IPS DF 19.7 (cell line): ENCODE measurements at regions not wholly inside any gene's neighbourhood (a gene's known extent, or its start where the extent isn't known, plus 50 kb on each side); places are given as distances from the start of the nearest gene placed in this dataset.

Source experiments
- DNase-seq: peaks from one replicate; pipeline ENCODE4 v3.0.0-alpha.2; 2013; ENCODE audit warnings: low read depth, low spot score

- DNase-seq, result no peak
These were observed 354.6 kb downstream of the ZSWIM6 start for GRCh38 chr5:61686491-61687257.

GRCh38 chr5:61687371-61687770, 355.3 kb downstream of the ZSWIM6 start:
- no peak for DNase-seq

- DNase-seq, result no peak
These were observed 357.2 kb downstream of the ZSWIM6 start for GRCh38 chr5:61689153-61689846.

DNA sequence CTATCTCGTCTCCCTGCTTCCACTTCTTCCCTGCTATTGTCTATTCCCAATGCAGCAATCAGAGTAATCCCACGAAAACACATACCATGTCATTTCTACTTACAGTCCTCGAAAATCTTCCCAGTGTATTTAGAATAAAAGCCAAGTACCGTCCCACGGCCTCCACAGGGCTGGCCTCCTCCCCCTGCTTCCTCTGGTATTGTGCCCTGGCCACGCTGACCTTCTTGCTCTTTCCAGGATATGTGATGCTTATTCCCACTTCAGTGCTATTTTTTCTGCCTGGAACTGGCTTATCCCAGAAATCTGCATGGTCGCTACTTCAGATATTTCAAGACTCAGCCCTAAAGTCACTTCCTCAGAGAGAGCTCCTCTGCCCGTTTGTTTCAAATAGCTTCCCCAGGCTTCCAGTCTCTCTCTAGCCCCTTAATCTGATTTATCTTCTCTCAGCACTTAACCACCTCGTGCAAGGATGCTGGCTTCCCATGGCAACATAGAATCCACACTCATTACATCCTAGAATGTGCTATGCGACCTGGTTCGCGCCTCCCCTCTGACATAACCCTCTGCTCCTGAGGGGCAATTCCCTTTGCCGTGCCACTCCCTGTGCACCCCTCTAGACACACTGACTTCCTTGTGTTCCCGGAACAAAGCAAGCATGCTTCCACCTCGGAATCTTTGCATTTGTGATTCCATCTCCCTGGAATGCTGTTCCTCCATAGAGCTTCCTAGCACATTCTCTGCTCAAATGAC, 365.9 kb downstream of the ZSWIM6 start:
- DNase-seq, result no peak

DNA sequence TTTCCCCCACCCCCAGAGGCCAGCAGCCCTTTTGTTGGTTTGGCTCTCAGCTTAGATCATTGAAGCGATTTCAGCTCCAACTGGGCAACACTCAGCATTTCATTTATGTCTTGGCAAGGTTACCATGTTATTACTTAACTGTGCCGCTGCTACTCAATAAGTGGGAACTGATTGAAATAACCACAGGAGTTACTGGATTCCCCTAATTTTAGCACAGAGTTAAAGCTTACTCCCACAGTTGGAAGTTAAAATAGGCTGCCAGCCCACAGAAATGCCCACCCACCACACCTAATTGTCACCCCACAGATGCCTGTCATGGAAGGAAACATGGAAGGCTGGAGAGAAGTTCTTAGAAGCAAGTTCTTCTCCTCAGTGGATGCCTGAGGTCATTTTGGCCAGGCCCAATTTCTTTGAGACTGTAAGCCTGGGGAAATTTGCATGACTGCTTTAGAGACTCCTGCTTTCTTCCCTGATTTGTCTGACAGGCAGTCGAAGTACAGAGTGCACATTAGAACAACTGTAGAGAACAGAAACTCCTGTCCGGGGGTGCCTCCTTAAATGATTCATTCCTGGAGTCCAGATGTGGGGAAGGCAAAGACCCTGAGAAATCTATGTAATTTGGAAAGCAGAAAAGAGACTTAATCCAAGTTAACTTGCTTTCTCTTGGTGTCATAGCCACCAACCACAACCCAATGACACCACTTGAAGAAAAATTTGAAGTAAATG, 370.0 kb downstream of the ZSWIM6 start:
- no peak for DNase-seq

- DNase-seq, result no peak
These were observed 370.7 kb downstream of the ZSWIM6 start for GRCh38 chr5:61702784-61703183.

DNA sequence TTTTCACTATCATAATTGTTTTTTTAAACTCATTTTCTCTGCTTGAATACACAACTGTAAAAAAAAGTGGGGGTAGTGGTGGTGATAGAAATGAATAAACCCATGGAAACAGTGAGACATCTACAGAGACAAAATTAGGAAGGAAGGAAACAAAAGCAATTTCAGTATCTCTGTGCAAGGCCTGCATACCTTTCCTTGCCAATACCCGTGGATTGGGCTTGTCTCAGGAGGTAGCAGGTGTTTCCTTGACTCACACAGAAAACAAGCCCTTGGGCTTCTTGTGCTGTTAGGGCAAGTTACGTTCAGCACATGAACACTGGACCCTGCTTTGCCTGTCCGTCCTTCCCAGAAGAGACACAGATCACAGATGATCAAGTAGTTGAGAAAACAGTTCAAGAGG, 372.2 kb downstream of the ZSWIM6 start:
- DNase-seq, result no peak

DNA sequence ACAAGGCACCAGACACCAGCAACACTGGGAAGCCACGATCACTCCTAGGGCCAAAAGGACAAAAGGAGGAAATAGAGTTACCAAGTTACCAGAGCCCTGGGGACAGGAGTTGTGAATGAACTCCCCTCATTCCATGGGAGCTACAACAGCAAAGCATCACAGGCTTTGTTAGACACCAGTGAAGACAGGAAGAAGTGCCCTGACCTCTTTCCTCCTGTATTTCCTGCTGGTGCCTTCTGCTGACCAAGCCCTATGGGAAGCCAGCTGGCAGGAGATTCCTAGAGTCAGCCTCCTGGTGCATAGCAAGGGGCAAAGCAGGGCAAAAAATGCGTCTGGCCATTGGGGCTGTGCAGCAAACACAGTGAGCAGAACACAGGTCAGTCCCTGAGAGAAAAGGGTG, 374.7 kb downstream of the ZSWIM6 start:
- no peak for DNase-seq

GRCh38 chr5:61719124-61719523, 387.1 kb downstream of the ZSWIM6 start:
- DNase-seq, result no peak

GRCh38 chr5:61720829-61721228, 388.8 kb downstream of the ZSWIM6 start:
- no peak for DNase-seq

DNA sequence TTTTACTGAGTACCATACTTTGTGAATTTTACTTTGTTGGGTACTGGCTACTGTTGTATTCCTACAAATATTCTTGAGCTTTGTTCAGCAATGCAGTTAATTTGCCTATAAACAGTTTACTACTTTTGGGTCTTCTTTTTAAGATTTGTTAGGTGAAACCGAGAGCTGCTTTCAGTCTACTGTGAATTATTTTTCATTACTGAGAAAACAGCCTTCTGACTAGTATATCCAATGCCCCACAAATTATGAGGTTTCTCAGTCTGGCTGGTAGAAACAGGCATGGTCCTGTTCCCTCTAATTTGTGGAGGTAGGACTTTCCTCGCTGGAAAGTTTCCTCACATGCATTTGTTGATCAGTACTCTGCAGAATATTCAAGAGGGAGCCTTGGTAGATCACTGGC, 392.0 kb downstream of the ZSWIM6 start:
- DNase-seq, result no peak

GRCh38 chr5:61728287-61728686, 396.2 kb downstream of the ZSWIM6 start:
- DNase-seq, result no peak

DNA sequence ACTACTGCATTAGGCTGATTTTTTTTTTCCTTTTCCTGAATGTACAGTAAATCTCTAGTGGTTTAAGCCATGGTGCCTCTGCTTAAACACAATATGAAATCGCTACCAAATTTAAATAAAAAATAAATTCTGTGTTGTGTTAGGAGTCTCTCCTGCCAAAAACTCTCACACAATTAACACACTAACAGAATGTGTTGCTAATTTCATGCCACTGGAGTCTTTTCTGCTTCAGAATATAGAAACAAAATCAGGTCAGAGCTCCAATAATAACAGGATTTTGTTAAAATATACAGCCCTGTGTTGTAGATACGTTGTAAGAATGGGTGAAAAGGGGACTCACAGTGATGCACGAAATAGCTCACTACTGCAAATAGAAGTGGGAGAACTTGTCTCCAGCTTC, 398.8 kb downstream of the ZSWIM6 start:
- no peak for DNase-seq

DNA sequence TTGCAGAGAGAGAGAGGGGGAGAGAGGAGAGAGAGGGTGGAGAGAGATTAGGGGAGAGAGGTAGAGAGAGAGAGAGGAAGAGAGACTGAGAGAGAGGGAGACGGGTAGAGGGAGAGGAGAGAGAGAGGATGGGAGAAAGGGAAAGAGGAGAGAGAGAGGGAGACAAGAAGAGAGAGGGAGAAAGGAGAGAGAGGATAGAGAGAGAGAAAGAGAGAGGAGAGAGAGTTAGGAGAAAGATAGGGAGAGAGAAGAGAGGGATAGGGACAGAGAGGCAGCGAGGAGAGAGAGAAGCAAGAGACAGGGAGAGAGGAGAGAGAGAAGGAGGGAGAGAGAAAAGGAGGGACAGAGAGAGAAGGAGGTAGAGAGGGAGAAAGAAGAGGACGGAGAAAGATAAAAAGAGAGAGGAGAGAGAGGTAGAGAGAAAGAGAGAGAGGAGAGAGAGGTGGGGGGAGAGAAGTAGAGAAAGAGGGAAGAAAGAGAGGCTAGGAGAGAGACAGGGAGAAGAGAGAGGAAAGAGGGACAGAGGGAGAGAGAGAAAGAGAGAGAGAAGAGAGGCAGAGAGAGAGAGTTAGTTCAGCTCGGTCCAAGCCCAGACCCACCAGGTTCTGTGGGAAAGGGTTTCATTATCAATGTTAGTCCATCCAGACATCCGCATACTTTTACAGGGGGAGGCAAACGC, 399.3 kb downstream of the ZSWIM6 start:
- no peak for DNase-seq

GRCh38 chr5:61731946-61732314, 399.9 kb downstream of the ZSWIM6 start:
- no peak for DNase-seq

DNA sequence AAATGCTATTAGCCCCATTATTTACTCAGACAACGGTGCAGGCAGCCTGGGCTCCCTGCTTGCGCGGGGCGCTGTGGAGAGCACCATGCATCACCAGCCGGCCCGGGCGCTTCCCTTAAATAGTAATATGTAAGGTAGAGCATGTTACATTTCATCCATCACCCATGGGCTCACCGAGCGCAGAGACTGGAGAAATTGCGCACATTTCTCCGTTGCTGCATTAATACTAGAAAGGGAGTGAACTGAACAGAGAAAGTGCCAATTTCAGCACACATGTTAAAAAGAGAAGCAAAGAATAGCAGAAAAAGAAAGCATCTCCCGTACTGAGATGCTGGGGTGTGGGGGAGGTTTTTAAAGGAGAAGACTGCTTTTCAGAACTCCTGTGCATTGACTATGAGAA, 400.3 kb downstream of the ZSWIM6 start:
- DNase-seq, result no peak

- no peak for DNase-seq
These were observed 400.7 kb downstream of the ZSWIM6 start for GRCh38 chr5:61732796-61733195.

GRCh38 chr5:61734001-61734400, 401.9 kb downstream of the ZSWIM6 start:
- DNase-seq, result no peak

DNA sequence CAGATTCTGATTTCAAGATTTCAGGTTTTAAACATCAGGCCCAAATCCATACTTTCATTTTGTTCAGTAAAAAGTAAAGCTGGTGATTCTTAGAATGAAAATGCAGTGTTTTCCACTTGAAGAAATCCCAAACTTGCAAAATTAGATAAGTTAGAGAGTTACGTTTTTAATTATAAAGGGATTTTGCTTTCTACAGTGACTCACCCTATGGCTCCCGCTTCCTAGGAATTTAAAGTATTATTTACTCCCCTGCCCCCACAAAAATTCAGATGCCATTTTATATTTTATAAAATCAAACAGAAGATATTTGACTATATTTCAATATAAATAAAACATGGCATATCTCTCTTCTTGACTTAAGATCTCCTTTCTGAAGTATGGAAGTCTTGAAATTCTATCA, 402.9 kb downstream of the ZSWIM6 start:
- DNase-seq, result no peak

- DNase-seq, result no peak
These were observed 403.5 kb downstream of the ZSWIM6 start for GRCh38 chr5:61735531-61735930.

DNA sequence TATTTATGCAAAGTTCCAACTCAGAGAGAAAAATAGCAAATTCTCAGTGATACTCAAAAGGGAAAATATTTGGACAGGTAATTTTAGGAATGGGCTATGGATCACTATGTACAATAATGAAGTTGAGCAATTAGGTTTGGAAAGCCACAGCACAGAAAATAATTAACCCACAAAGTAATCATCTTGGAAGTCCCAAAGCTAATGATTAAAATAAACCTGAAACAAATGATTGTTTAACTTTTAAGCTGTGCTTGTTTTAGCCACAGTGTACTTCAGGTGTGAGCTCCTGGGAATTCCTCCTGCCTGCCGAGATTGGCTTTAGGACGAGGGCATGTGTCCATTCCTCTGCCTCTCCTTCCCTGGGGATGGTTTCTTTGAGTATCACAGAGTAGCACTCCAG, 403.9 kb downstream of the ZSWIM6 start:
- DNase-seq, result no peak
